PFSK-1 (cell line): ENCODE measurements at regions not wholly inside any gene's neighbourhood (a gene's known extent, or its start where the extent isn't known, plus 50 kb on each side); places are given as distances from the start of the nearest gene placed in this dataset.

Experiments used
- FOXP2 ChIP-seq: optimal IDR thresholded peaks from 2 replicates; pipeline ENCODE3; 2011; ENCODE audit warnings: borderline replicate concordance, control low read depth, inconsistent platforms; ENCODE audit not compliant: insufficient read depth; ENCODE audit errors: extremely low read length, extremely low read depth
- POLR2AphosphoS5 ChIP-seq: IDR thresholded peaks from 2 replicates; pipeline ENCODE4 v1.6.1; 2012; ENCODE audit warnings: low read depth, mild to moderate bottlenecking, control low read depth, low read length, moderate library complexity
- SIN3A ChIP-seq: IDR thresholded peaks from 2 replicates; pipeline ENCODE4 v1.6.1; 2012; ENCODE audit warnings: mild to moderate bottlenecking, low read length, moderate library complexity, borderline replicate concordance; ENCODE audit not compliant: insufficient read depth
- TAF1 ChIP-seq: IDR thresholded peaks from 2 replicates; pipeline ENCODE4 v1.6.1; 2012; ENCODE audit warnings: low read length, control low read depth, borderline replicate concordance; ENCODE audit not compliant: insufficient read depth
- TF ChIP-seq, protein P1 (sequence below), 2 experiments: IDR thresholded peaks; 2 replicates each; pipeline versions ENCODE4 v1.6.1 to v1.8.0; 2011 to 2012; ENCODE audit warnings: low read depth in 2 of 2, low read length in 2 of 2, control low read depth in 1 of 2, inconsistent platforms in 1 of 2, mild to moderate bottlenecking in 1 of 2, moderate library complexity in 1 of 2; ENCODE audit not compliant: insufficient read depth in 1 of 2

GRCh38 chr3:98954791-98955604 lies 53.5 kb upstream of the DCBLD2 start:
- TF ChIP-seq, protein P1, sequence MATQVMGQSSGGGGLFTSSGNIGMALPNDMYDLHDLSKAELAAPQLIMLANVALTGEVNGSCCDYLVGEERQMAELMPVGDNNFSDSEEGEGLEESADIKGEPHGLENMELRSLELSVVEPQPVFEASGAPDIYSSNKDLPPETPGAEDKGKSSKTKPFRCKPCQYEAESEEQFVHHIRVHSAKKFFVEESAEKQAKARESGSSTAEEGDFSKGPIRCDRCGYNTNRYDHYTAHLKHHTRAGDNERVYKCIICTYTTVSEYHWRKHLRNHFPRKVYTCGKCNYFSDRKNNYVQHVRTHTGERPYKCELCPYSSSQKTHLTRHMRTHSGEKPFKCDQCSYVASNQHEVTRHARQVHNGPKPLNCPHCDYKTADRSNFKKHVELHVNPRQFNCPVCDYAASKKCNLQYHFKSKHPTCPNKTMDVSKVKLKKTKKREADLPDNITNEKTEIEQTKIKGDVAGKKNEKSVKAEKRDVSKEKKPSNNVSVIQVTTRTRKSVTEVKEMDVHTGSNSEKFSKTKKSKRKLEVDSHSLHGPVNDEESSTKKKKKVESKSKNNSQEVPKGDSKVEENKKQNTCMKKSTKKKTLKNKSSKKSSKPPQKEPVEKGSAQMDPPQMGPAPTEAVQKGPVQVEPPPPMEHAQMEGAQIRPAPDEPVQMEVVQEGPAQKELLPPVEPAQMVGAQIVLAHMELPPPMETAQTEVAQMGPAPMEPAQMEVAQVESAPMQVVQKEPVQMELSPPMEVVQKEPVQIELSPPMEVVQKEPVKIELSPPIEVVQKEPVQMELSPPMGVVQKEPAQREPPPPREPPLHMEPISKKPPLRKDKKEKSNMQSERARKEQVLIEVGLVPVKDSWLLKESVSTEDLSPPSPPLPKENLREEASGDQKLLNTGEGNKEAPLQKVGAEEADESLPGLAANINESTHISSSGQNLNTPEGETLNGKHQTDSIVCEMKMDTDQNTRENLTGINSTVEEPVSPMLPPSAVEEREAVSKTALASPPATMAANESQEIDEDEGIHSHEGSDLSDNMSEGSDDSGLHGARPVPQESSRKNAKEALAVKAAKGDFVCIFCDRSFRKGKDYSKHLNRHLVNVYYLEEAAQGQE (IDR thresholded peaks at IDR 0.05; ENCODE audit: insufficient read depth in 1 of 2, low read depth in 2 of 2, low read length in 2 of 2): no peak
- no peak for TF ChIP-seq POLR2AphosphoS5
- TF ChIP-seq FOXP2: no peak
- TF ChIP-seq TAF1: no peak
- no peak for TF ChIP-seq SIN3A

DNA sequence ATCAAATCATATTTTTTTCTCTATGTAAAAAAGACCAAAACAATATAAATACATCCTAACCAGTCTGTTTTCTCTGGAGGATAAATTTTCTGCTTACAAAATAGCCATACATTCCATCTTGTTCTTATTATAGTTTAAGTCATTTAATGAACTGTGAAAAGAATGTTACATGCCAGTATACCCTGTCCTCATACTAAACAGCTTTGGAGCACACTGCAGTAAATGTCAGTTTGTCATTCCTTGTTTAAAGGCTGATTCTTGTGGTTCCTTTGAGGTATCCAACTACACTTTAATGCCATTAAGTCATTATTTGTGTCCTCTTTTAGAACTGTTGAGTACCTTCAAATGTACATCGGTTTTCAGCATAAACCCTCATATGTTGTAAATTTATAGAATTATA lies 52.7 kb upstream of the DCBLD2 start:
- TF ChIP-seq FOXP2 (no peak), TAF1 (no peak)

DNA sequence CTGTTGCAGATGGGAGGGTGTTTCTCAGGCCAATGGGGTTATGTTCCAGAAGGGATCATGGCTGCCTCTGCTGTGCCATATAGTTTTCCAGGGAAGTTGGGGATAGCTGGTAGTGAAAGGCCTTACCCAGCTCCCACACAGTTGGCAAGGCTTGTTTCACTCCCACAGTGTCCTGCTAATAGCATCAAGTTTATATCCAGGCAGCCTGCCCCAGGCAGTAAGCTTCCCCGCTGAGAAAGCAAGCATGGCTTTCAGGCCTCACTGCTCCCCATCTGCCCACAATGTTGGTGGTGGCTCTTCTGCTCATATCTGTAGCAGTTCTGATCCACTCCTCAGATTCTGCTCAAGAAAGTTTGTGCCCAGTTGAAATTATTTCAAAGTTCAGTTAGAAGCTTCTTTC lies 50.9 kb upstream of the DCBLD2 start:
- TF ChIP-seq, protein P1 (IDR thresholded peaks at IDR 0.05; ENCODE audit: insufficient read depth in 1 of 2, low read depth in 2 of 2, low read length in 2 of 2): no peak
- TF ChIP-seq FOXP2: no peak
- no peak for TF ChIP-seq POLR2AphosphoS5
- TF ChIP-seq TAF1: no peak
- no peak for TF ChIP-seq SIN3A
